H1 (cell line): ENCODE measurements at regions not wholly inside any gene's neighbourhood (a gene's known extent, or its start where the extent isn't known, plus 50 kb on each side); places are given as distances from the start of the nearest gene placed in this dataset.

Source experiments
- CTCF ChIA-PET: fragments of 300-600 bp; sonication (Branson Sonifier 250); formaldehyde crosslinking; loops from one replicate; lab custom pipeline; 2021; ENCODE audit not compliant: partially characterized antibody; lab: Charles Lee
- POLR2A ChIA-PET: fragments of 300-600 bp; sonication (Branson Sonifier 250); formaldehyde crosslinking; loops from one replicate; lab custom pipeline; 2021; ENCODE audit warnings: inconsistent platforms; ENCODE audit not compliant: partially characterized antibody; lab: Charles Lee
- DNase-seq, 2 experiments: peaks; one replicate each; pipeline versions ENCODE4 v3.0.0 to v3.0.0-alpha.2; 2010 to 2022; ENCODE audit warnings: low spot score in 2 of 2, low read depth in 1 of 2, mixed read lengths in 1 of 2
- FAIRE-seq: peaks from 2 replicates; lab custom pipeline; 2011; peaks lifted over from hg19 to GRCh38; lab: Jason Lieb, UNC
- H2AFZ ChIP-seq: 2 replicates; pipeline ENCODE4 v1.8.1; 2012; ENCODE audit warnings: low read length, inconsistent platforms
- H2AK5ac ChIP-seq: 2 replicates; pipeline ENCODE4 v1.6.1; 2013; ENCODE audit warnings: low read depth, low read length
- H2BK120ac ChIP-seq: replicated peaks from 2 replicates; pipeline ENCODE3; 2013; ENCODE audit warnings: low read depth, low read length, inconsistent platforms
- H2BK12ac ChIP-seq: 2 replicates; pipeline ENCODE4 v1.6.1; 2013; ENCODE audit warnings: low read depth, low read length
- H2BK15ac ChIP-seq: 2 replicates; pipeline ENCODE4 v1.6.1; 2013; ENCODE audit warnings: low read length
- H2BK20ac ChIP-seq: 2 replicates; pipeline ENCODE4 v1.6.1; 2013; ENCODE audit warnings: low read length
- H2BK5ac ChIP-seq: 2 replicates; pipeline ENCODE4 v1.6.1; 2013; ENCODE audit warnings: low read depth, low read length
- H3K14ac ChIP-seq: 2 replicates; pipeline ENCODE4 v1.6.1; 2013; ENCODE audit warnings: inconsistent platforms; ENCODE audit not compliant: insufficient read length
- H3K18ac ChIP-seq: 2 replicates; pipeline ENCODE4 v1.6.1; 2013; ENCODE audit warnings: low read length; ENCODE audit errors: extremely low read depth
- H3K23ac ChIP-seq: 2 replicates; pipeline ENCODE4 v1.6.1; 2013; ENCODE audit warnings: inconsistent platforms; ENCODE audit not compliant: insufficient read length
- H3K23me2 ChIP-seq: 2 replicates; pipeline ENCODE4 v1.6.1; 2013; ENCODE audit warnings: low read depth, low read length
- H3K27ac ChIP-seq: 2 replicates; pipeline ENCODE4 v1.6.1; 2011; ENCODE audit warnings: low read depth, low read length, inconsistent platforms
- H3K27me3 ChIP-seq, 4 experiments: replicated peaks in 1 of 4; 1 replicate in 1 of 4; 2 replicates in 3 of 4; pipeline versions ENCODE4 v1.6.1 to v1.8.1; 2011 to 2013; ENCODE audit warnings: low read length in 3 of 4, mild to moderate bottlenecking in 3 of 4, inconsistent platforms in 2 of 4, mixed read lengths in 2 of 4, moderate library complexity in 1 of 4; ENCODE audit not compliant: control insufficient read depth in 3 of 4, insufficient read depth in 3 of 4; ENCODE audit errors: extremely low read depth in 1 of 4
- H3K36me3 ChIP-seq, 4 experiments: 2 replicates each; pipeline versions ENCODE4 v1.6.1 to v1.8.1; 2011 to 2013; ENCODE audit warnings: mild to moderate bottlenecking in 4 of 4, low read length in 3 of 4, moderate library complexity in 2 of 4, control low read depth in 1 of 4, inconsistent platforms in 1 of 4; ENCODE audit not compliant: insufficient read depth in 4 of 4, control insufficient read depth in 2 of 4
- H3K4ac ChIP-seq: replicated peaks from 2 replicates; pipeline ENCODE3; 2013; ENCODE audit warnings: low read length, low read depth, mixed read lengths, inconsistent platforms; ENCODE audit not compliant: insufficient read length
- H3K4me1 ChIP-seq, 4 experiments: replicated peaks in 1 of 4; 1 replicate in 1 of 4; 2 replicates in 3 of 4; pipeline versions ENCODE4 v1.6.1 to v1.8.1; 2011 to 2013; ENCODE audit warnings: low read length in 3 of 4, inconsistent platforms in 2 of 4, mixed read lengths in 1 of 4; ENCODE audit not compliant: insufficient read depth in 4 of 4, control insufficient read depth in 3 of 4
- H3K4me2 ChIP-seq, 2 experiments: 2 replicates each; pipeline versions ENCODE4 v1.6.1 to v1.8.1; 2011 to 2013; ENCODE audit warnings: low read depth in 2 of 2, low read length in 2 of 2, control low read depth in 1 of 2, inconsistent platforms in 1 of 2, mild to moderate bottlenecking in 1 of 2; ENCODE audit not compliant: insufficient read depth in 1 of 2
- H3K4me3 ChIP-seq, 4 experiments: fragments of 200-600, 300-600 bp in 1 of 4; sonication (generic), shearing (Covaris generic), sonication (Bioruptor Twin) in 1 of 4; 2 replicates each; pipeline versions ENCODE4 v1.5.1 to v1.8.1; 2011 to 2016; ENCODE audit warnings: low read length in 4 of 4, low read depth in 3 of 4, control low read depth in 2 of 4, inconsistent platforms in 2 of 4, mild to moderate bottlenecking in 2 of 4, mixed read lengths in 1 of 4, moderate library complexity in 1 of 4; ENCODE audit not compliant: insufficient read depth in 2 of 4; ENCODE audit errors: extremely low read depth in 1 of 4
- H3K56ac ChIP-seq: replicated peaks from 2 replicates; pipeline ENCODE3; 2013; ENCODE audit warnings: low read depth, mild to moderate bottlenecking, mixed read lengths, low read length, inconsistent platforms; ENCODE audit not compliant: insufficient read length
- H3K79me1 ChIP-seq: 2 replicates; pipeline ENCODE4 v1.6.1; 2013; ENCODE audit warnings: low read depth, low read length, control low read depth
- H3K79me2 ChIP-seq, 2 experiments: 2 replicates each; pipeline versions ENCODE4 v1.6.1 to v1.8.1; 2012 to 2013; ENCODE audit warnings: low read length in 2 of 2, mild to moderate bottlenecking in 2 of 2, inconsistent platforms in 1 of 2; ENCODE audit not compliant: insufficient read depth in 2 of 2, control insufficient read depth in 1 of 2
- H3K9ac ChIP-seq, 4 experiments: replicated peaks in 1 of 4; 1 replicate in 1 of 4; 2 replicates in 3 of 4; pipeline versions ENCODE4 v1.6.1 to v1.8.1; 2011 to 2013; ENCODE audit warnings: low read depth in 3 of 4, low read length in 3 of 4, control low read depth in 2 of 4, mild to moderate bottlenecking in 2 of 4, moderate library complexity in 2 of 4, inconsistent platforms in 1 of 4; ENCODE audit errors: extremely low read depth in 1 of 4
- H3K9me3 ChIP-seq, 2 experiments: 2 replicates each; pipeline versions ENCODE4 v1.6.1 to v1.8.1; 2012 to 2013; ENCODE audit warnings: mild to moderate bottlenecking in 2 of 2, moderate library complexity in 2 of 2, control low read depth in 1 of 2, inconsistent platforms in 1 of 2, low read depth in 1 of 2, low read length in 1 of 2, mixed read lengths in 1 of 2; ENCODE audit not compliant: insufficient read depth in 2 of 2
- H4K20me1 ChIP-seq, 2 experiments: replicated peaks in 1 of 2; 2 replicates each; pipeline versions ENCODE3 to v1.8.1; 2011 to 2013; ENCODE audit warnings: inconsistent platforms in 2 of 2, low read length in 2 of 2, mild to moderate bottlenecking in 1 of 2; ENCODE audit not compliant: insufficient read depth in 2 of 2, control insufficient read depth in 1 of 2
- H4K5ac ChIP-seq: 2 replicates; pipeline ENCODE4 v1.6.1; 2013; ENCODE audit warnings: low read length, low read depth, mixed read lengths, inconsistent platforms; ENCODE audit not compliant: insufficient read length
- H4K8ac ChIP-seq: 2 replicates; pipeline ENCODE4 v1.8.0; 2013; ENCODE audit warnings: mild to moderate bottlenecking, moderate library complexity, low read length, inconsistent platforms; ENCODE audit not compliant: insufficient read depth; ENCODE audit errors: extremely low read depth
- H4K91ac ChIP-seq: replicated peaks from 2 replicates; pipeline ENCODE3; 2013; ENCODE audit warnings: low read length, mixed read lengths, inconsistent platforms; ENCODE audit not compliant: insufficient read length
- BACH1 ChIP-seq: IDR thresholded peaks from 2 replicates; pipeline ENCODE4 v1.6.1; 2012; ENCODE audit warnings: low read length, improper control_type of control experiment
- EGR1 ChIP-seq: IDR thresholded peaks from 2 replicates; pipeline ENCODE4 v1.6.1; 2011; ENCODE audit warnings: low read depth, low read length, borderline replicate concordance
- EP300 ChIP-seq, 2 experiments: IDR thresholded peaks; 1 replicate in 1 of 2; 2 replicates in 1 of 2; pipeline ENCODE4 v1.6.1; 2011 to 2012; ENCODE audit warnings: low read depth in 2 of 2, low read length in 2 of 2, mild to moderate bottlenecking in 2 of 2, borderline replicate concordance in 1 of 2, inconsistent platforms in 1 of 2, moderate library complexity in 1 of 2
- EZH2 ChIP-seq: fragments of 200-600 bp; sonication (generic); IDR thresholded peaks from 2 replicates; pipeline ENCODE4 v1.7.1; 2012; ENCODE audit warnings: low read depth, mild to moderate bottlenecking, moderate library complexity, low read length, inconsistent platforms; ENCODE audit not compliant: severe bottlenecking
- HDAC2 ChIP-seq, 2 experiments: fragments of 300-600 bp in 1 of 2; sonication (generic) in 1 of 2; IDR thresholded peaks; 2 replicates each; pipeline ENCODE4 v1.6.1; 2011 to 2012; ENCODE audit warnings: low read depth in 2 of 2, low read length in 2 of 2, mild to moderate bottlenecking in 2 of 2, moderate library complexity in 2 of 2, borderline replicate concordance in 1 of 2, inconsistent platforms in 1 of 2
- PHF8 ChIP-seq: fragments of 200-600 bp; sonication (generic); conservative IDR thresholded peaks from 2 replicates; pipeline ENCODE4 v1.7.1; 2012; ENCODE audit warnings: low read depth, mild to moderate bottlenecking, inconsistent platforms, low read length, moderate library complexity
- SIRT6 ChIP-seq: IDR thresholded peaks from one replicate; pipeline ENCODE4 v1.7.1; 2012; ENCODE audit warnings: low read length, inconsistent platforms
- SP2 ChIP-seq: IDR thresholded peaks from 2 replicates; pipeline ENCODE4 v1.6.1; 2012; ENCODE audit warnings: mild to moderate bottlenecking, low read length, inconsistent platforms
- WGBS, 2 experiments: shearing (Covaris generic) in 1 of 2; methylation state at CpG; one replicate each; pipeline versions ENCODE4 v1.1.6 to v1.1.7; 2013 to 2015; ENCODE audit warnings: low lambda C conversion rate in 2 of 2, mixed read lengths in 2 of 2, inconsistent platforms in 1 of 2, low coverage in 1 of 2, missing lambda C conversion rate in 1 of 2; ENCODE audit not compliant: insufficient replicate concordance in 2 of 2, insufficient coverage in 1 of 2, insufficient read length in 1 of 2; ENCODE audit errors: extremely low coverage in 1 of 2, missing lambda C conversion rate in 1 of 2; 5-methylcytosine and 5-hydroxymethylcytosine counted together

DNA sequence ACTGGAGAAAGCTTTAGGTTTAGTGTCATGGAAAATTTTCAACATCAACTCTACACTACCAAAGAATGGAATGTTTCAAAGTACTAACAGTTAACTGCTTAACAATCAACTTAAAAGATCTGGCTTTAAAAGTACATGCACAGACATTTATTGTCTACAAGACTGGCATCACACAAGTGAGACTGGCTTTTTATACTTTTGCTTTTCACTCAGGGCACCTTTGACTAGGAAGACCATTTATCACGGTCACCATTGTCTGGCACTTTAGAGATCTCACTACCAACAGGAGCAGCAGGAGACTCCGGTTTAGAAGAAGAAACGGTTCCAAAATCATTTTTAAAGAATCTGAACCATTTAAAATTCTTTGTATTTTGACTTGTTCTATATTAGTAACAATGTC lies 812.3 kb downstream of the ADGRL2 start:
- Histone ChIP-seq H4K91ac (no peak overlapping the region), H3K36me3 (no peaks in the 10 kb centered on the region), H3K79me1 (no peaks in the 10 kb centered on the region)
- TF ChIP-seq EP300 (IDR thresholded peaks at IDR 0.05; ENCODE audit: borderline replicate concordance in 1 of 2, low read depth in 2 of 2, low read length in 2 of 2) (no peak), SIRT6 (no peak), EZH2 (no peak), PHF8 (no peak), EGR1 (no peak), SP2 (no peak), HDAC2 (IDR thresholded peaks at IDR 0.05; ENCODE audit: borderline replicate concordance in 1 of 2, low read depth in 2 of 2, low read length in 2 of 2) (no peak), BACH1 (no peak)

More for the DNA sequence above, 812.3 kb downstream of the ADGRL2 start:
- Histone ChIP-seq H3K9ac (no peak overlapping the region), H4K8ac (no peak overlapping the region), H3K27ac (no peak overlapping the region), H3K4me3 (no peak overlapping the region), H2BK12ac (no peak overlapping the region), H3K79me2 (no peaks in the 10 kb centered on the region), H2BK20ac (no peak overlapping the region), H3K27me3 (no peaks in the 10 kb centered on the region), H3K9me3 (no peaks in the 10 kb centered on the region), H3K23ac (no peak overlapping the region), H3K56ac (no peak overlapping the region), H3K23me2 (no peaks in the 10 kb centered on the region), H2BK5ac (no peak overlapping the region), H4K5ac (no peak overlapping the region), H3K4me2 (no peak overlapping the region), H2BK120ac (no peak overlapping the region), H3K14ac (no peak overlapping the region), H2BK15ac (no peak overlapping the region), H2AFZ (no peak overlapping the region), H4K20me1 (no peaks in the 10 kb centered on the region), H2AK5ac (no peak overlapping the region), H3K4me1 (no peaks in the 10 kb centered on the region), H3K18ac (no peak overlapping the region), H3K4ac (no peak overlapping the region)
- WGBS, 2 experiments = 79% methylated on average over 3 of the region's 3 CpGs; no CpG with 5 or more reads in 1 of the 2 experiments
- DNase-seq (no peak), FAIRE-seq (no peak)
- ChIA-PET POLR2A (no interaction called here), CTCF (interaction anchor here (1.2 kb wide), 1 partner anchor 14 kb away, joined by 4 read pairs; no protein-coding TSS in a partner anchor)
